ENCODE measurements at regions not wholly inside any gene's neighbourhood (a gene's known extent, or its start where the extent isn't known, plus 50 kb on each side); places are given as distances from the start of the nearest gene placed in this dataset.

- H3K4me3 ChIP-seq = no peak overlapping the region
- no peak for ATAC-seq
- intact Hi-C loops (cut with DNase I; ENCODE audit: low total_unique reads) = no loop called here
- TF ChIP-seq CTCF (IDR thresholded peaks at IDR 0.05 in 4 of 5, conservative IDR thresholded peaks at IDR 0.05 in 1 of 5) (no peak), POLR2A (IDR thresholded peaks at IDR 0.05) (no peak)
- in situ Hi-C loops (cut with MboI; ENCODE audit: low sequenced_read_pairs in 4 of 4) = no loop called here
- H3K4me1 ChIP-seq = no peaks in the 10 kb centered on the region
- H3K9me3 ChIP-seq = no peaks in the 10 kb centered on the region
- no peak for DNase-seq
- H3K27ac ChIP-seq = no peak overlapping the region
- no peaks in the 10 kb centered on the region for H3K27me3 ChIP-seq
- H3K36me3 ChIP-seq = no peaks in the 10 kb centered on the region
These were observed 163.9 kb upstream of the VASH1 start for GRCh38 chr14:76597387-76597786.

DNA sequence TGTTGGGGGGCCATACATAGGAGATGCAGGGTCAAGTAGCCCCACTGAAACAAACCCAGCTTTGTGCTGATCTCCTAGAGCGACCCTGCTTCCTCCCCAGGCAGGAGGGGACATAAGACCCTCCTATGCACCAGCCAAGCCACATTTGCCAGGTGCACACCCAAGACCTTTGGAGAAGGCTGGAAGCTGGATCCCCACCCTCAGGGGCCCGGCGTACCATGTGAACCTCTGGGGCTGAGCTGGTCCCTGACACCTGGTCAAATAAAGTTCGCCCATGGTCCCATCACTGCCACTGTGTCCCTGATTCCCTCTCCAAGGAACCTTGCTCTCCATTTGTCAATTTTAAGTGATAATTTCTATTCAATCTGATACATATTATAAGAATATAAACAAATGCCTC, 162.1 kb upstream of the VASH1 start:
- Histone ChIP-seq H3K4me3 (no peak overlapping the region), H3K27me3 (no peaks in the 10 kb centered on the region), H3K4me1 (no peaks in the 10 kb centered on the region), H3K9me3 (no peaks in the 10 kb centered on the region), H3K36me3 (no peaks in the 10 kb centered on the region), H3K27ac (no peak overlapping the region)
- no peak for TF ChIP-seq POLR2A (IDR thresholded peaks at IDR 0.05)
- no peak for TF ChIP-seq CTCF (IDR thresholded peaks at IDR 0.05 in 4 of 5, conservative IDR thresholded peaks at IDR 0.05 in 1 of 5)
- intact Hi-C loops (cut with DNase I; ENCODE audit: low total_unique reads) = no loop called here
- DNase-seq (no peak), ATAC-seq (no peak)
- in situ Hi-C loops (cut with MboI; ENCODE audit: low sequenced_read_pairs in 4 of 4) = no loop called here

DNA sequence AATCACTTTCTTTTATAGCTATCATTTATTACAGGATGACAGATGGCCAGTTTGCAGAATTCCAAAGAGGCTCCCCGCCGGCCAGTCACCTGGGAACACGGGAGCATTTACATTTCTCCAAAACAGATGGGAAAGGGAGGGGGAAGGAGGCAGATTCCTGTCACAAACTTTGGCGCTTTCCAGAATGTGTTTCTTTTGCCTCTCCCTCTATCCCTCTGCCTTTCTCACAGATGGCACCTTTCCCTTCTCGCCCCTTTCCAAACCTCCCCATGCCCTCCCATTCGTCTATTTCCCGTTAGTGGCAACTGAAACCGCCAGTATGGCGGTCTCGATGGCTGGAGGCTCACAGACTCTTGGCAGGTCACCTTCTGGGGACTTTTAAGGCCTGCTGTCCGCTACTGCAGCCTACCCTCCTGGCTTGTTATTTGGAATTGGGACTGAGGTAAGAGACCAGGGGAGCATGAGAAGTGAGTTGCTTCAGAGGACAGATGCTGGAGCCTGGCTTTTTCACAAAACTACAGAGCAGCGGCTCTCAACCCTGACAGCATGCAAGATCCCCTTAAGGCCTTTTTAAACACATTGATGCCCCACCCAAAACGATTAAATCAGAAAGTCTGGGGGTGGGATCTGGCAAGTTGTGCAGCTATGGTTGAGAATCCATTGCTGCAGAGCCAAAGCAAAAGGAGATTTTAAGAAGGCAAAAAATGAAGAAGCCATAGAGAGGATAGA, 161.5 kb upstream of the VASH1 start:
- intact Hi-C loops (cut with DNase I; ENCODE audit: low total_unique reads) (no loop called here), in situ Hi-C loops (cut with MboI; ENCODE audit: low sequenced_read_pairs in 4 of 4) (no loop called here)
- DNase-seq (no peak), ATAC-seq (no peak)
- no peaks in the 10 kb centered on the region for H3K4me1 ChIP-seq
- H3K27me3 ChIP-seq = no peaks in the 10 kb centered on the region
- H3K27ac ChIP-seq = no peak overlapping the region
- H3K4me3 ChIP-seq = no peak overlapping the region
- TF ChIP-seq POLR2A (IDR thresholded peaks at IDR 0.05) (no peak), CTCF (IDR thresholded peaks at IDR 0.05 in 4 of 5, conservative IDR thresholded peaks at IDR 0.05 in 1 of 5) (no peak)
- H3K9me3 ChIP-seq = no peaks in the 10 kb centered on the region
- no peaks in the 10 kb centered on the region for H3K36me3 ChIP-seq

GRCh38 chr14:76603713-76604112, 157.6 kb upstream of the VASH1 start:
- in situ Hi-C loops (cut with MboI; ENCODE audit: low sequenced_read_pairs in 4 of 4) = no loop called here
- Histone ChIP-seq H3K27ac (no peak overlapping the region), H3K9me3 (no peaks in the 10 kb centered on the region), H3K27me3 (no peaks in the 10 kb centered on the region), H3K36me3 (no peaks in the 10 kb centered on the region), H3K4me1 (no peaks in the 10 kb centered on the region), H3K4me3 (no peak overlapping the region)
- DNase-seq (no peak), ATAC-seq (no peak)
- no peak for TF ChIP-seq POLR2A (IDR thresholded peaks at IDR 0.05)
- no peak for TF ChIP-seq CTCF (IDR thresholded peaks at IDR 0.05 in 4 of 5, conservative IDR thresholded peaks at IDR 0.05 in 1 of 5)
- intact Hi-C loops (cut with DNase I; ENCODE audit: low total_unique reads) = no loop called here

DNA sequence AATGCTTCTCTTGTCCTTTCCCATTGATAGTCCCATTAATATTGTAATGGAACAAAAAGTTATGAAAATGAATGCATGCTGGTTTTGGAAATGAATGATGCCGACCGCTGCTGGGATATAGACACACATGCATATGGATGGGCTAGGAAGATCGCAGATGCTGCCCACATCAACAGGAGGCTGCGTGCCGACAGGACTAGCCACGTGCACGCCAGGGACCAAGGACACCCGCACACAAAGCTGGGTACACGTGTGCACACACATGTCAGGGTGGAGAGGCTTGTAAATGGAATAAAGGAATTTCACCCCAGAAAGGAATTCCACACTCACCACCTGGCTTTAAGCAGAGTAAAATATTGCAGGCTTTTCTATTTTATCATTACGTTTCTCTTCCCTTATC, 153.8 kb upstream of the VASH1 start:
- in situ Hi-C loops (cut with MboI; ENCODE audit: low sequenced_read_pairs in 4 of 4) (no loop called here), intact Hi-C loops (cut with DNase I; ENCODE audit: low total_unique reads) (no loop called here)
- Histone ChIP-seq H3K36me3 (no peaks in the 10 kb centered on the region), H3K9me3 (no peaks in the 10 kb centered on the region), H3K27me3 (no peaks in the 10 kb centered on the region), H3K27ac (no peak overlapping the region), H3K4me1 (no peaks in the 10 kb centered on the region), H3K4me3 (no peak overlapping the region)
- no peak for DNase-seq
- TF ChIP-seq CTCF (IDR thresholded peaks at IDR 0.05 in 4 of 5, conservative IDR thresholded peaks at IDR 0.05 in 1 of 5) (no peak), POLR2A (IDR thresholded peaks at IDR 0.05) (no peak)
- ATAC-seq = no peak
